WTC11 (cell line): ENCODE measurements at regions not wholly inside any gene's neighbourhood (a gene's known extent, or its start where the extent isn't known, plus 50 kb on each side); places are given as distances from the start of the nearest gene placed in this dataset.

Experiments used
- ATAC-seq: fragments of 200-7000 bp; cut with Tn5 transposase; 2 replicates; pipeline ENCODE4 v1.10.0; 2021; ENCODE audit warnings: mild to moderate bottlenecking, moderate library complexity
- CTCF ChIA-PET: fragments of 300-600 bp; sonication (Branson Sonifier 250); formaldehyde crosslinking; loops from one replicate; lab custom pipeline; 2021; ENCODE audit warnings: antibody characterized with exemption; lab: Charles Lee
- POLR2A ChIA-PET: fragments of 350-600 bp; sonication (Branson Sonifier 250); formaldehyde crosslinking; loops from one replicate; lab custom pipeline; 2021; ENCODE audit warnings: antibody characterized with exemption; lab: Charles Lee
- DNase-seq: peaks from one replicate; pipeline ENCODE4 v3.0.0; 2021; ENCODE audit warnings: low spot score
- H3K27ac Mint-ChIP-seq: 2 replicates; pipeline ENCODE4 v1.8.0; 2021; ENCODE audit warnings: mixed read lengths
- H3K27me3 Mint-ChIP-seq: 2 replicates; pipeline ENCODE4 v1.8.0; 2021; ENCODE audit warnings: low read depth, mild to moderate bottlenecking, moderate library complexity, mixed read lengths
- H3K36me3 Mint-ChIP-seq: 2 replicates; pipeline ENCODE4 v1.8.0; 2021; ENCODE audit warnings: mixed read lengths
- H3K4me1 Mint-ChIP-seq: 2 replicates; pipeline ENCODE4 v1.8.0; 2022; ENCODE audit warnings: mixed read lengths
- H3K4me3 Mint-ChIP-seq: 2 replicates; pipeline ENCODE4 v1.8.0; 2021; ENCODE audit warnings: mild to moderate bottlenecking, moderate library complexity, mixed read lengths
- H3K9me3 Mint-ChIP-seq: 2 replicates; pipeline ENCODE4 v1.8.0; 2021; ENCODE audit warnings: mixed read lengths
- AFF4 ChIP-seq: sonication (generic); formaldehyde crosslinking; IDR thresholded peaks from 2 replicates; pipeline ENCODE4 v1.8.1; 2023; ENCODE audit warnings: mild to moderate bottlenecking, missing genetic modification reagents, borderline replicate concordance
- ATF2 ChIP-seq: sonication (generic); formaldehyde crosslinking; IDR thresholded peaks from 2 replicates; pipeline ENCODE4 v1.8.1; 2022; ENCODE audit warnings: low read depth, missing genetic modification reagents, borderline replicate concordance
- CDX4 ChIP-seq: fragments of 250-450 bp; sonication (Bioruptor Pico); IDR thresholded peaks from 2 replicates; pipeline ENCODE4 v1.9.0; 2021; ENCODE audit warnings: moderate library complexity, mild to moderate bottlenecking, inconsistent platforms, borderline replicate concordance
- GABPB1 ChIP-seq: sonication (generic); formaldehyde crosslinking; IDR thresholded peaks from 2 replicates; pipeline ENCODE4 v1.8.1; 2023; ENCODE audit warnings: mild to moderate bottlenecking, missing genetic modification reagents
- MXD4 ChIP-seq: fragments of 250-450 bp; sonication (Bioruptor Pico); IDR thresholded peaks from 2 replicates; pipeline ENCODE4 v1.8.0; 2021; ENCODE audit warnings: mild to moderate bottlenecking, moderate library complexity, borderline replicate concordance
- TF ChIP-seq, protein P1 (sequence below): sonication (generic); formaldehyde crosslinking; IDR thresholded peaks from 2 replicates; pipeline ENCODE4 v1.8.0; 2022; ENCODE audit warnings: missing genetic modification reagents
- TF ChIP-seq, protein P2 (sequence below): sonication (generic); formaldehyde crosslinking; IDR thresholded peaks from 2 replicates; pipeline ENCODE4 v1.8.1; 2022; ENCODE audit warnings: missing genetic modification reagents, borderline replicate concordance
- TF ChIP-seq, protein P3 (sequence below): sonication (generic); formaldehyde crosslinking; IDR thresholded peaks from 2 replicates; pipeline ENCODE4 v1.8.0; 2022; ENCODE audit warnings: mild to moderate bottlenecking, missing genetic modification reagents
- TF ChIP-seq, protein P4 (sequence below): sonication (generic); formaldehyde crosslinking; IDR thresholded peaks from 2 replicates; pipeline ENCODE4 v1.8.0; 2022; ENCODE audit warnings: mild to moderate bottlenecking, missing genetic modification reagents
- TF ChIP-seq, protein P5 (sequence below): fragments of 250-450 bp; sonication (Bioruptor Pico); IDR thresholded peaks from 2 replicates; pipeline ENCODE4 v2.1.2; 2022; ENCODE audit warnings: mild to moderate bottlenecking, moderate library complexity

DNA sequence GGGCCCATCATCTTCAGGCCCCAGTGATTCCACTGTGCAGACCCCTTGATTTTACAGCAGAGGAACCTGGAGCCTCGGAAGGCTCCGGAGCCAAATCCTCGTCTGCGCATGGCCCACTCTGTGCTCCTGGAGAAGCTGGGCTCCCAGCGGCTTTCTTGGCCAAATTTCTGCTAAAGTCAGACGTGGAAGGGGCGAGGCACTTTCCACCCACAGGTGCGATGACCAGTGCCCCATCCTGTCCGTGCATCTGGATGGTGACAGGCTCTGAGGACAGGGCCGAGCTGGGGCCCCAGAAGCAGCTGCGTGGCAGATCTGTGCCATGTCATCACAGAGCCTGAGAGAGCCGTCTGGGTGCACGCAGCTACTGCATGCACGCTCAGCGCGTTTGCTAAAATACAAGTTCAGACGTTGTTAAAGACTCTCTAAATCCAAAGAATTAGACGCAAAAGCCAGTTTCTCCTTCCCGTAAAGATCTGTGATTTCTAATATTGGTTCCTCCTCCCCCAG, 57.2 kb downstream of the JAKMIP3 start (continued):
- TF ChIP-seq ATF2 (CRISPR knock-in tag) (no peak), GABPB1 (CRISPR knock-in tag) (no peak)
- TF ChIP-seq, protein P1, sequence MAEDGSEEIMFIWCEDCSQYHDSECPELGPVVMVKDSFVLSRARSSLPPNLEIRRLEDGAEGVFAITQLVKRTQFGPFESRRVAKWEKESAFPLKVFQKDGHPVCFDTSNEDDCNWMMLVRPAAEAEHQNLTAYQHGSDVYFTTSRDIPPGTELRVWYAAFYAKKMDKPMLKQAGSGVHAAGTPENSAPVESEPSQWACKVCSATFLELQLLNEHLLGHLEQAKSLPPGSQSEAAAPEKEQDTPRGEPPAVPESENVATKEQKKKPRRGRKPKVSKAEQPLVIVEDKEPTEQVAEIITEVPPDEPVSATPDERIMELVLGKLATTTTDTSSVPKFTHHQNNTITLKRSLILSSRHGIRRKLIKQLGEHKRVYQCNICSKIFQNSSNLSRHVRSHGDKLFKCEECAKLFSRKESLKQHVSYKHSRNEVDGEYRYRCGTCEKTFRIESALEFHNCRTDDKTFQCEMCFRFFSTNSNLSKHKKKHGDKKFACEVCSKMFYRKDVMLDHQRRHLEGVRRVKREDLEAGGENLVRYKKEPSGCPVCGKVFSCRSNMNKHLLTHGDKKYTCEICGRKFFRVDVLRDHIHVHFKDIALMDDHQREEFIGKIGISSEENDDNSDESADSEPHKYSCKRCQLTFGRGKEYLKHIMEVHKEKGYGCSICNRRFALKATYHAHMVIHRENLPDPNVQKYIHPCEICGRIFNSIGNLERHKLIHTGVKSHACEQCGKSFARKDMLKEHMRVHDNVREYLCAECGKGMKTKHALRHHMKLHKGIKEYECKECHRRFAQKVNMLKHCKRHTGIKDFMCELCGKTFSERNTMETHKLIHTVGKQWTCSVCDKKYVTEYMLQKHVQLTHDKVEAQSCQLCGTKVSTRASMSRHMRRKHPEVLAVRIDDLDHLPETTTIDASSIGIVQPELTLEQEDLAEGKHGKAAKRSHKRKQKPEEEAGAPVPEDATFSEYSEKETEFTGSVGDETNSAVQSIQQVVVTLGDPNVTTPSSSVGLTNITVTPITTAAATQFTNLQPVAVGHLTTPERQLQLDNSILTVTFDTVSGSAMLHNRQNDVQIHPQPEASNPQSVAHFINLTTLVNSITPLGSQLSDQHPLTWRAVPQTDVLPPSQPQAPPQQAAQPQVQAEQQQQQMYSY (CRISPR knock-in tag) = no peak

DNA sequence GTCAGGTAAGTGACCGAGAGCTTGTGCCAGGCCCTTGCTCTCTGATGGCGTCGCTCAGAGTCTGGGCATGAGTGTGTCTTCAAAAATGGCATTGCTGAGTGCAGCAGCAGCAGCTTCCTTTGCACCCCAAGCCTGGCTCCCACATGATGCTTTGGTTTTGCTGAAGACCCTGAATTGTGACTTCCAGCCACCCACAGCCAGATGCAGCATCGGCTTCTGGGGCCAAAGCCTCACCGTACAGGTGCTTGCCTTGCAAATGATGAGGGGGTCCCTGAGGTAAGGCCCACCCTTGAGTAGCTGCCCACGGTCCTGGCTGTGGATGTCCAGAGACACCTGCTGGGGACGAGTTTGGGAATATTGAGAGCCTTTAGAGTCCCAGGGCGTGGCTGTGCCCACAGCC, 57.9 kb downstream of the JAKMIP3 start:
- no peak overlapping the region for H3K4me3 Mint-ChIP-seq
- CTCF ChIA-PET = no interaction called here
- no peaks in the 10 kb centered on the region for H3K36me3 Mint-ChIP-seq
- DNase-seq (no peak), ATAC-seq (no peak)
- POLR2A ChIA-PET = no interaction called here
- H3K4me1 Mint-ChIP-seq = peaks cover 5% of the 10 kb centered on the region
- TF ChIP-seq CDX4 (CRISPR knock-in tag) = no peak
- TF ChIP-seq AFF4 = no peak
- TF ChIP-seq, protein P2, sequence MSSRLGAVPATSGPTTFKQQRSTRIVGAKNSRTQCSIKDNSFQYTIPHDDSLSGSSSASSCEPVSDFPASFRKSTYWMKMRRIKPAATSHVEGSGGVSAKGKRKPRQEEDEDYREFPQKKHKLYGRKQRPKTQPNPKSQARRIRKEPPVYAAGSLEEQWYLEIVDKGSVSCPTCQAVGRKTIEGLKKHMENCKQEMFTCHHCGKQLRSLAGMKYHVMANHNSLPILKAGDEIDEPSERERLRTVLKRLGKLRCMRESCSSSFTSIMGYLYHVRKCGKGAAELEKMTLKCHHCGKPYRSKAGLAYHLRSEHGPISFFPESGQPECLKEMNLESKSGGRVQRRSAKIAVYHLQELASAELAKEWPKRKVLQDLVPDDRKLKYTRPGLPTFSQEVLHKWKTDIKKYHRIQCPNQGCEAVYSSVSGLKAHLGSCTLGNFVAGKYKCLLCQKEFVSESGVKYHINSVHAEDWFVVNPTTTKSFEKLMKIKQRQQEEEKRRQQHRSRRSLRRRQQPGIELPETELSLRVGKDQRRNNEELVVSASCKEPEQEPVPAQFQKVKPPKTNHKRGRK (CRISPR knock-in tag) = no peak
- TF ChIP-seq, protein P3, sequence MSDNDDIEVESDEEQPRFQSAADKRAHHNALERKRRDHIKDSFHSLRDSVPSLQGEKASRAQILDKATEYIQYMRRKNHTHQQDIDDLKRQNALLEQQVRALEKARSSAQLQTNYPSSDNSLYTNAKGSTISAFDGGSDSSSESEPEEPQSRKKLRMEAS = no peak
- no peak for TF ChIP-seq MXD4 (CRISPR knock-in tag)
- TF ChIP-seq, protein P4, sequence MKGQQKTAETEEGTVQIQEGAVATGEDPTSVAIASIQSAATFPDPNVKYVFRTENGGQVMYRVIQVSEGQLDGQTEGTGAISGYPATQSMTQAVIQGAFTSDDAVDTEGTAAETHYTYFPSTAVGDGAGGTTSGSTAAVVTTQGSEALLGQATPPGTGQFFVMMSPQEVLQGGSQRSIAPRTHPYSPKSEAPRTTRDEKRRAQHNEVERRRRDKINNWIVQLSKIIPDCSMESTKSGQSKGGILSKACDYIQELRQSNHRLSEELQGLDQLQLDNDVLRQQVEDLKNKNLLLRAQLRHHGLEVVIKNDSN (CRISPR knock-in tag) = no peak
- TF ChIP-seq, protein P5, sequence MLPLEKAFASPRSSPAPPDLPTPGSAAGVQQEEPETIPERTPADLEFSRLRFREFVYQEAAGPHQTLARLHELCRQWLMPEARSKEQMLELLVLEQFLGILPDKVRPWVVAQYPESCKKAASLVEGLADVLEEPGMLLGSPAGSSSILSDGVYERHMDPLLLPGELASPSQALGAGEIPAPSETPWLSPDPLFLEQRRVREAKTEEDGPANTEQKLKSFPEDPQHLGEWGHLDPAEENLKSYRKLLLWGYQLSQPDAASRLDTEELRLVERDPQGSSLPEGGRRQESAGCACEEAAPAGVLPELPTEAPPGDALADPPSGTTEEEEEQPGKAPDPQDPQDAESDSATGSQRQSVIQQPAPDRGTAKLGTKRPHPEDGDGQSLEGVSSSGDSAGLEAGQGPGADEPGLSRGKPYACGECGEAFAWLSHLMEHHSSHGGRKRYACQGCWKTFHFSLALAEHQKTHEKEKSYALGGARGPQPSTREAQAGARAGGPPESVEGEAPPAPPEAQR (CRISPR knock-in tag) = no peak
- H3K27me3 Mint-ChIP-seq = no peaks in the 10 kb centered on the region
- no peaks in the 10 kb centered on the region for H3K9me3 Mint-ChIP-seq
- H3K27ac Mint-ChIP-seq = no peak overlapping the region
